Epithelial cell of prostate (primary cell): ENCODE measurements at regions not wholly inside any gene's neighbourhood (a gene's known extent, or its start where the extent isn't known, plus 50 kb on each side); places are given as distances from the start of the nearest gene placed in this dataset.

Experiments used
- DNase-seq: peaks from one replicate; pipeline ENCODE4 v3.0.0-alpha.2; 2011; ENCODE audit warnings: low read depth, low spot score
- H3K27ac ChIP-seq: fragments of 450-650 bp; 2 replicates; pipeline ENCODE4 v1.5.1; 2017; ENCODE audit warnings: mild to moderate bottlenecking

DNA sequence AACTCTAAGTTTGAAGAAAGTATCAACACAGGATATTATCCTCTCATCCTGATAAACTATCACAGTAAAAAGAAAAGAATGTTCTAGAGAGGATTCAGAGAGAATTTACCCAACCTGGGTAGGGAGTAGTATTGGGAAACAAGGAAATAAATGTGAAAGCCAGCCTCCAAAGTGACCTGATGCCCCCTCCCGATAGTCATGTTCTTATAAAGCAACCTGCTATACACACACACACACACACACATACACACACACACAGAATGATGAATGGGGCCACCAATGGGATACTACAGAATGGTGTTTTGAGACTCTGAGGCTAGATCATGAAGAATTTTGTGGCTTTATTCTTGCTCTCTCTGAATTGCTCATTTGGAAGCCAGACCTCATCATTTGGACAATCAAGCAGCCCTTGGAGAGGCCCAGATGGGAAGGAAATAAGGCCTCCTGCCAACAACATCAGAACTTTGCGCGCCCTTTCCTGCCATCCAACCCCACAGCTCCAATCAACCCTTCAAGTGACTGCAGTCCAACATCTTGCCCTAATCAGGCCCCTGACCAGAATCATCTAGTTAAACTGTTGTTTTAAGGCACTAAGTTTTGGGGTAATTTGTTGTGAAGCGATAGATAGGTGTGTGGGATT lies 807.9 kb upstream of the ARGLU1 start:
- no peak overlapping the region for H3K27ac ChIP-seq

DNA sequence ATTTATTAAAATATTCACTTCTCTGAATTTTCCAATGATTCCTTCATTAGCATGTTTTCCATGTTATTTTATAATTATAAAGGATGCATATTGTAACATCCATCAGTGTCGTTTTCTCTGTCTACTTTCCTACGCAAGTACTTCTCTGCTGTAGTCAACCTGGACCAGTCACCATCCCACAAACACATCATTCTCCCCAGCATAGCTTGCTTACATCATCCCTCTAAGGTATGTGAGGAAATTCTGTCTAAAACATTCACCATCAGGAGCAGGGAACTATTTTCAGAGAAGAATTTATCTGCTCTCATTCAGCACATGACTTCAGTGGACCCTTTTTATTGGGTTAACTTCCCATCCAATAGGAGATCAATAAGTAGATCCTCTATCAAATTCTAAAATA lies 806.1 kb upstream of the ARGLU1 start:
- DNase-seq, result no peak

More for the DNA sequence above, 807.9 kb upstream of the ARGLU1 start:
- DNase-seq, result no peak

DNA sequence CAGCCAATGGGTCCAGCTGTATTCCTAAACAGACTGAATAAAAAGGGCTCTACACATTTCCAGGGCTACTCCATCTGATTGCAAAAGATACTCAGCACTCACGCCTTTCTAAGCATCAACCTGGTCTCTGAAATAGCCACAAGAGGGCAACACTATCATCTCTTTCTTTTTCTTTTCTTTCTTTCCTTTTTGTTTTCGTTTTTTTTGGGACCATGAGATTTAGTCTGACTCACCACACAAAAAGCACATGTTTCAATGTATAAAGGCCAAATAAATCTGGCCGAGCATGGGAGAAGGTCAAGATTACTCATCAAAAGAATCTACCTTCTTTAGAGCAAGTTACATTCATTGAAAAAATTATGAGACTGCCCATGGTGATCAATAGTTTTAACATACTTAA lies 805.6 kb upstream of the ARGLU1 start:
- no peak for DNase-seq

More for the DNA sequence above, 806.1 kb upstream of the ARGLU1 start:
- H3K27ac ChIP-seq, result no peak overlapping the region

DNA sequence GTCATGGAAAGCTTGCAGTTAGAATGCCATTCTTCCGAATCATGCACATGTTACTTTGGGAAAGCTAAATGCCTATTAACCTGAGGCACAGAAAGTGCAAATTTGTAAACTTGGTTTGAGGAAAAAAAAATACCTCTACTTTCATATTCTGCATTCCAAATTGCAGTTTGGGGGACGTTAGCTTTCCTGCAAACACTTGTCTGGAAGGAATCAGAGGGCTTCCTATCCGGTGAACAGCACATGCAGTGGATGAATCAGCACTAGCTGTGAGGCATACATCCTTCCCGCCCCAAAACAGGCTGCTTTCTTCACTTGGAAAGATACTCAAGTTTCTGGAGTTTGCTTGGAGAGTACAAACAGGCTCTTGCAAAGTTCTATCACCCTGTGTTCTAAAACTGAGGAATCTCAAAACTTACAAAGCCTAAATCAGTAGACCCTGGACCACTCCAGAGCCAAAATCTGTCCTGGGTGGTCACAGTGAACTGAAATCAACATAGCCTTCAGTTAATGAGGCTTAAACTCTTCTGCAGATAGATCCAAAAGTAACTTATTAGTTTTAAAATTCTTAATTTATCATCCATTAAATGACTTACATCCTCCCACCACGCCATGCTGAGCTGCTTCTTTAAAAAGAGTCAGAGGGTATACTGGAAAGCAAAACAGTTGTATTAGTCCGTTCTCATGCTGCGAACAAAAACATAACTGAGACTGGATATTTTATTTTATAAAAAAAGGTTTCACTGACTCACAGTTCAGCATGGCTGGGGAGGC lies 802.3 kb upstream of the ARGLU1 start:
- no peak overlapping the region for H3K27ac ChIP-seq
- no peak for DNase-seq

More for the DNA sequence above, 805.6 kb upstream of the ARGLU1 start:
- H3K27ac ChIP-seq, result no peak overlapping the region

DNA sequence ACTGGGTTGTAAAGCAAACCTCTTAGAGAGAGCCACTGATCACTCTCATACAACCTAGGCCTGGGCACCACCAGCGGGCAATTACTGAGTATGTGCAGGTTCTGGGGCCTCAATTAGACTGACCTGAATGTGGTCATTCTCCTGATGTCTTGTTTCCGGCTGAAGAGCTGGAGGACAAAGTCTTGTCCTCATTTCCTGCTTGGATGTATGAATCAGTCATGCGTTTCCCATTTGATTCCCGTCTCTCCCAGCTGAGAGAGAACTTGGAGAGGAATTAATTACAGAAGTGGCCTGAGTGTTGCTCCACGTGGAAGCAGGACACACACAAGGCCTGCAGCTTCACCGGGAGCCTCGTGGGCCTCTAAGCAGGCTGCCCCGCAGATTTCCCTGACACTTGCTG lies 799.3 kb upstream of the ARGLU1 start:
- DNase-seq, result no peak
- no peak overlapping the region for H3K27ac ChIP-seq

DNA sequence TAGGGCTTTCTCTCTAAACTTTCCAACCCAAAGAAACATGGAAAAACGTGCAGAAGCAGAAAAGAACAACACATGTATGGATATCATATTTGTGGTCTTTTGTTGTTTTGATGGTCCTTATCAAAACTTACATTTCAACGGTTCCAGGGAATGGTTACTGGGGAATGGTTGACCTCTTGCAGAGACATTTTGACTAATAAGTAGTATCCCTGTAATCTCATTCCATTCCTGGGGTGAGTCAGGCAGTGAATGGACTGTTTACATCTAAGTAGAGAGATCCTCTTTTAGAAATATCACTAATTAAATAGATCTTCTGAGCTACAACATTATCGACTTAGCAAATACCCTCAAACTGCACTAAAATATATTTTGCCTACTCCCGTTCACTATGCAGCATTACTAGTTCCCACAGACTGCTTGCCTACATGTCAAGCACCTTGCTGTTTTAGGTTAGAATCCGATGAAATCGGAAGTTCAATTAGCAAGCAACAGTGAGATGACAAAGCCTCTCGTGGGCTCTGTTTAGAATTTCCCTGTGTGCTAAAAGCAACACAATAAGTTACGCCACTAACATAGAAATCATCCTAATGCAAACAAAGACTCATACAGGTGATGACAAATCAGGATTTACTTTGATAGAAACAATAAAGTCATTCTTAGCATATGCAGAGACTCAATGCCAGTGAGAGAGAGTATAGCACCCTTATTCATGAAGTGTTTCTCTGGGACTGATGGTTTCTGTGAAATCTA lies 797.7 kb upstream of the ARGLU1 start:
- no peak for DNase-seq
- no peak overlapping the region for H3K27ac ChIP-seq

DNA sequence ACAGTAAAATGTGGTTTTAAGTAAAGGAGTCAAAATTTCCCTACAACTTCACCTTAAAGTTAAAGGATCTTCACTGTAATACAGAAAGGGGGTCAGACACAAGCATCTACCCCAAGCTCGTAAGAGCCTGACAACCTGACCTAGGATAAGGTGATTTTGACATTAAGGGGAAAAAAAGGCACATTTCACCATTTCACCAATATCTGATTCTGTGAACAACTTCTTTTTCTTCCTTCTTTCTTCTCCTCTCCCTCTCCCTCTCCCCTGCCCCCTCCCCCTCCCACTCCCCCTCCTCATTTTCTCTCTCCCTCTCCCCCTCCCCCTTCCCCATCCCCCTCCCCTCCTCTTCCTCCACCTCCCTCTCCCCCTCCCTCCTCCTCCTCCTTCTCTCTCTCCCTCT lies 796.7 kb upstream of the ARGLU1 start:
- H3K27ac ChIP-seq, result no peak overlapping the region
- DNase-seq, result no peak

DNA sequence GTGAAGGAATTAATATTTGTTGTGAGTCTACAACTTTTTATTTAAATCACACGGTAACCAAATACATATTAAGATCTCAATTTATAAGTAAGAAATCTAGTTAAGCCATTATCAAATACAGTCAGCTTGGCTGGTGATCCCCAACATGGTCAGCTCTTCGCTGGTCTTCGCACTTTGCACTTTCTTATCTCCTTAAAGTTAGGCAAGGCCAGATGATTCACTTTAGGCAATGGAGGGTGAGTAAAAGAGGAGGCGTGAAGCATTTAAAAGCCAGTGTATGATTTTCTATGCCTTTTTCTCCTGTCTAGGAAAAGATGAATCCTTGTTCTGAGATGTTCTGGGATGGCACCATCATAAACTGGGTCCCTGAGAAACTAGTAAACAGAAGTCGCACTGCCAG lies 793.7 kb upstream of the ARGLU1 start:
- DNase-seq, result no peak
- H3K27ac ChIP-seq, result no peak overlapping the region

DNA sequence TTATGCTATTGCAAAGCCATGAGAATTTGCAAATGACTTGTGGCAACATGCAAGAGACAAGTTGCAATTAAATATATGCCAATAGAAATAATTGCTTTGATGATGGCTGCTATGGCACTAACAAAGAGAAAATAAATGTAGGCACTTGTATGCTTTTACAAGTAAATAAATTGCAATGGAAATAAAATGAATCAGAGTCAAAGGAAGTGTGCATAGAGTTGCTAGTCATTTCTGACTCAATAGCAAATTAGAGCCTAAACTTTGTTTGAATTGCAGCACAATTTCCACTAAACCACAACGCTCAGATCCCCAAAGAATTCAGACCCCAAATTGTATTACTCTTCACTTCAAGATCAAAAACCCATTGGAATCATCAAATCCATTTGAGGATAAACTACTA lies 792.1 kb upstream of the ARGLU1 start:
- DNase-seq, result no peak
- H3K27ac ChIP-seq, result no peak overlapping the region

DNA sequence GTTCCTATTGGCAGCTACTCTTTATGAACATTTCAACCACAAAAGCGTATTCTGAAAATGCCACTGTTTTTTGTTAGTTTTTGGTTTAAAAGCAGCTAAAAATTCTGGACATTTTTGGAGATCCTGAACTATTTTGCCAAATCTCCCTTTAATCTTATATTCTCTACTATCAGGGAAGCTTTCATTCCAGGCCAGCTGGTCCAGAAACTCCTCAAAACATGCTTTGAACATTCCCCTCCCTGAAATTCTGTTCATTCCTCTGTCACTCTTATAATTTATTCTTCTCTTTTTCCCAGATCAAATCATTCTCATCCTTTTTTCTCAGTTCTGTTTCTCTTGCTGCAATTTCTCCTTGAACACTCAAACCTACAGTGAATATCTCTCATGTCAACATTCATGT lies 790.9 kb upstream of the ARGLU1 start:
- no peak for DNase-seq
- no peak overlapping the region for H3K27ac ChIP-seq

DNA sequence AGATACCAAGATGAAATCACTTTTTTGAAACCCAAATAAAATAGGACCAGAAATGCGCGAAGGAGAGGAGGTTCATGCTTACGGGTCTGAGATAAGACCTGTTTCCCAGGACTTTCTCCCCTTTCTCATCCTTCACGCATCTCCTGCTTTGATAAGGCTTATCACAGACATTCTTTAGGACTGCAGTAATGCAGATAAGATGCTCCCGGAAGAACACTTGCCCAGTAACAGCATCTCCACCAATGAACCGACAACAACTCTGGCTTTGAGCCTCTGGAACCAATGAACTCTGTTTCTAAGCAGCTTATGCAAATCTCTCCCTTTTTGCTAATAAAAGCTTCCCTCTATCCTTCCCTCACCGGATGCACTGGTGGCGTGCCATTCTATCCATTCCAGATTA lies 783.4 kb upstream of the ARGLU1 start:
- no peak overlapping the region for H3K27ac ChIP-seq
- DNase-seq, result no peak

DNA sequence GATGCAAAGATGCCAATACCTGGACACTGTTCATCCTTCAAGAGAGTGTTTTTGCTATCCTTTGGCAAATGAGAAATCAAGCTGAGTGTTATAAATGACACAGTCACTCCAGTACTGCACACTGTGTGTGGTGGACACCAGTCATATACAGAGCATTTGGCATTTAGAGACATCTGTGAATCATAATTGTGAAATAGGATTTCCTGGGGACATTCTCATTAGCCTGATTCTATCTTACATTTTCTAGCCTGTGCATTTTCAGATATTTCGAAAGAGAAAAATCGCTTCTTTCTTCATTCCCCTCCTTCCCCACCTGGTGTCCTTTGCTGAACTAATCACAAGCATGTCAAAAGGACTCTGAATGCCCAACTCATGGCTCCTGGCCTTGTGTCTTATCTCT lies 781.0 kb upstream of the ARGLU1 start:
- DNase-seq, result no peak
- no peak overlapping the region for H3K27ac ChIP-seq

DNA sequence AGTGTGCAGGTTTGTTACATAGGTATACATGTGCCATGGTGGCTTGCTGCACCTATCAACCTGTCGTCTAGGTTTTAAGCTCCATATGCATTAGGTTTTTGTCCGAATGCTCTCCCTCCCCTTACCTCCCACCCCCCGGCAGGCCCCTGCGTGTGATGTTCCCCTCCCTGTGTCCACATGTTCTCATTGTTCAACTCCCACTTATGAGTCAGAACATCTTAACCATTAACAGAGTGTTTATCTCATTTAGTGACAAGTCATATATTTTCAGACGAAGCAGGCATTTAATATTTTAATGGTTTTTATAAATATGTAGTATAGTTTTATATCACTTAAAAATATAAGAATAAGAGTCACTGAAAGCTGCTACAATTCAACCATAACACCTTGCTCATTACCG lies 780.5 kb upstream of the ARGLU1 start:
- no peak for DNase-seq
- no peak overlapping the region for H3K27ac ChIP-seq

DNA sequence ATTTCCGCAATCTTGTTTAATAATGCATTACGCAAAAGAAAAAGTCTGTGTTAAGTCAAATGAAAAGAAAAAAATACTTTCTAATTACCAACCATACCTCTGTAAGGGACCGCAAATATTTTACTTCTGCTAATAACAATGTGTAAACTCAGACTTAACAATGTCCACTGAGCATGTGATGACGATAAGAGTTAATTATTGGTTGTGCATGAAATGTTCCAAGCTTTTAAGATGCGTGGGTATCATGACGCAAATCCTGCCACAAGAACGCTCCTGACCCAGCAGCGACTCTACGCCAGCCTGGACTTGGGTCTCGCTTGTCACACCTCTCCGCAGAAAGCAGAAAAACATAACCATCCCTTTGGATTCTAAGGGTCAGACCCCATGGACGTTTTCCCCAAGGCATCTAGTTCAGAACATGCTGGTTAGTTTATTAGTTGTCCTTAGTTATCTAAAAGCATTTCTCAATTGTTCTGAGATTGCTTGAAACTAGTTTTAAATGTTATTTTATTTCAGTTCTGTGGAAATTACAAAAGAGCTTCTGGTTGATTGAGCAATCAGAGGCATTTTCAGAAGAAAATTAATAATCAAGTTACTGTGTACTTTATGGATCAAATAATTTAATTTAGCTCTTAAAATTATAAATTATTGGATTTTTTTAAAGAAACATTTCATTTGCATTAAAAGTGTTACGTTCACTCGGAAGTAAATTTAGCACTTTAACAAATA lies 779.9 kb upstream of the ARGLU1 start:
- no peak for DNase-seq
- H3K27ac ChIP-seq, result no peak overlapping the region

DNA sequence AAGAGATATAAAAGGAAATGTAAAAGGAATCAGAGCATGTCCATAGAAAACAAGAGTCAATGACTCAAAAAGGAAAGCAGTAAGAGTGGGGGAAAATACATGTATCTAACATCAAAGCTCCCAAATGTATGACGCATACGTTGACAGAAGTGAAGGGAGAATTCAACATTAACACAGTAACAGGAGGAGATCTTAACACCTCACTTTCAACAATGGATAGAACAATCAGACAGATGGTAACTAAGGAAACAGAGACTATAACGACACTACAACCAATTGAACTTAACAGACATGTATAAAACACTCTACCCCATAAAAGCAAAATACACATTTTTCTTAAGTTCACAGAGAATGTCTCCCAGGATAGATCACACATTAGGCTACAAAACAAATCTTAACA lies 774.8 kb upstream of the ARGLU1 start:
- no peak overlapping the region for H3K27ac ChIP-seq

DNA sequence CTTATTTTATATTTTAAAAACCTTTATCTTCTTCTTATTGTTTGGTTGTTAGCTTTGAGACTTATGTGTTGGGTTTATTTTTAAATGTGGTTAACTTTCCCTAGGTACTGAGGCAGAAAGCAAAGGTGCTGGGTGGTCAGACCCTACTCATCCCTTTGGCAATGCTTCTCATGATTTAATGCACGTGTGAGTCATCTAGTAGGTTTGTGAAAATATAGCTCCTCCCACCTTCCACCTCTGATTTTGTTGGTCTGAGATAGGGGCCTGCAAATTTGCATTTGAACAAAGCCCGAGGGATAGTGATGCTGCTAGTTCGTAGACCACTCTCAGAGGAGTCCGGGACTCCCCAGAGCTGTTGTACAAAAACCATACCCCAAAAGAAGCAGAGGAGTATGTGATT lies 771.3 kb upstream of the ARGLU1 start:
- DNase-seq, result no peak

More for the DNA sequence above, 774.8 kb upstream of the ARGLU1 start:
- no peak for DNase-seq

DNA sequence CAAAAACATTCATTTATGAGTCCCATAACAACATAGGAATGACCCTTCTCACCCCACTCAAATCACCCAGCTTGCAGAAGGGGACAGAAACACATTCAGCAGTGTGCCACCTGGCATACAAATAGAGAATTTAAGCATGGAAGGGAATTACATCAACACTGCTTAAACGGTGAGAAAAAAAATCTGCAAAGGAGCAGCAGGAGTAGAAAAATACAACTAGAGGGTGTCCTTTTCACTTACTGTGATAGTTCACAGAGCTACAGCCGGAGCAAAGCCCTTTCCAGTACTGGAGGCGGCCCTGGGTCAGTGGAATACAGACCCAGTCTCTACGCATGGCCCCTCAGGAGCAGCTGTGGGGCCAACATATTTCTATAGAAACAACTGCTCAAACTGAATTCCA lies 764.3 kb upstream of the ARGLU1 start:
- no peak overlapping the region for H3K27ac ChIP-seq
- DNase-seq, result no peak

More for the DNA sequence above, 771.3 kb upstream of the ARGLU1 start:
- no peak overlapping the region for H3K27ac ChIP-seq

DNA sequence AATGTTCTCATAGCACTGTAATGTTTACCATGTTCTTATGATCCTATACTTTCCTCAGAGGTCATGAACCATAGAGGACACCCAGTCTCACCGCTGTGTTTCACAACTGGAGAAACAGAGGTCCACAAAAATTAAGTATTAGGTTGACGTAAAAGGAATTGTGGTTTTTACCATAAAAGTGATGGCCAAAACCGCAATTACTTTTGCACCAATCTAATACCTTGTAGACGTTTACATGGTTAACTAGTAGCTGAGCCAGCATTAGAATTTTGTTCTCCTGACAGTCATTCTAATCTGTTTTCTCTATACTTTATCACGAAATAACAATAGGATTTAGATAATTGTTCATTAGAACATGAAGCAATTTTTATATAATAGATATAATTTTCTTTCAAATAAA lies 763.4 kb upstream of the ARGLU1 start:
- no peak overlapping the region for H3K27ac ChIP-seq
- DNase-seq, result no peak

DNA sequence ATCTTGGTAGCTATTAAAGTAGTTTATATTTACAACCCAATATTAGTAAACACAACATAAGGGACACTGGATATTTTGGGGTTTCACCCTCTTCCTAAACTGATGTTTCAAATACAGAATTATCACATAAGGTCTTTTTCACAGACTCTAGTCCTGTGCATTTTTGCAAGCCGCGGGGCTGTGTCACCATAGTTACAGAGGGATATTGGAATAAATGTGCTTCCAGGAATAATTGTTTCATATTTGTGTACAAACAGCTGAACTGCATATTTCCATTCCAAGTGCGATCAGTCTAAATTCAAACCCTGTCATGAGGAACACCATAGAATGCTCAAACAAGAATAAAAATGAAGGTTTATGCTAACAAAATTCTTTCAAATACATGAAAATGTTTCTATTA lies 762.5 kb upstream of the ARGLU1 start:
- no peak overlapping the region for H3K27ac ChIP-seq
- no peak for DNase-seq

DNA sequence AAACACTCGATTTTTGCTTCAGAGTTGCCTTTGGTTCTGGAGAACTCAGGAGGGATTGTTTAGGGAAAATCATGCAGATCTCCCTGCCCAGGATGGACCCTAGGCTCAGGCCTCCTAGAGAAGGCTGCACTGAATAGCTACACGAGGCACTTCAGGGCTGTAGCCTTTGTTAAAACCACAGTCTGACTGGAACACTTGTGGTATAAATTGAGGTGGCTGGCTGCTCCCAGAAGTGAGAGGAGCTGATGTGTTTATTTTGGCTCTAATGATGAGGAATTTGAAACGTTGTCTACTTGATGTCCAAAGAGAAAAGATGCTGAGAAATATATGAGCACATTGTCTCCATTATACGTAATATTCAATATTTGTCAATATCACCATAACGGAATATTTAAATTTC lies 762.1 kb upstream of the ARGLU1 start:
- DNase-seq, result no peak
- H3K27ac ChIP-seq, result no peak overlapping the region
